ENCODE measurements at regions not wholly inside any gene's neighbourhood (a gene's known extent, or its start where the extent isn't known, plus 50 kb on each side); places are given as distances from the start of the nearest gene placed in this dataset.

GRCh38 chr7:82701949-82702348 is 258.4 kb upstream of the CACNA2D1 start:
- DNase-seq (ENCODE audit: low read depth): no peak
- TF ChIP-seq CTCF (IDR thresholded peaks at IDR 0.05; ENCODE audit: insufficient read depth, low read depth, low read length): no peak

GRCh38 chr7:82700741-82701140 is 257.2 kb upstream of the CACNA2D1 start:
- DNase-seq (ENCODE audit: low read depth): no peak
- TF ChIP-seq CTCF (IDR thresholded peaks at IDR 0.05; ENCODE audit: insufficient read depth, low read depth, low read length): no peak
- no peak overlapping the region for H3K4me3 ChIP-seq (ENCODE audit: low read depth, low read length)

More at GRCh38 chr7:82701949-82702348, 258.4 kb upstream of the CACNA2D1 start:
- no peak overlapping the region for H3K4me3 ChIP-seq (ENCODE audit: low read depth, low read length)

GRCh38 chr7:82699773-82700186 is 256.2 kb upstream of the CACNA2D1 start:
- TF ChIP-seq CTCF (IDR thresholded peaks at IDR 0.05; ENCODE audit: insufficient read depth, low read depth, low read length): no peak
- H3K4me3 ChIP-seq (ENCODE audit: low read depth, low read length): no peak overlapping the region
- DNase-seq (ENCODE audit: low read depth): no peak

- TF ChIP-seq CTCF (IDR thresholded peaks at IDR 0.05; ENCODE audit: insufficient read depth, low read depth, low read length): no peak
- DNase-seq (ENCODE audit: low read depth): no peak
- no peak overlapping the region for H3K4me3 ChIP-seq (ENCODE audit: low read depth, low read length)
These were observed 254.3 kb upstream of the CACNA2D1 start for GRCh38 chr7:82697897-82698296.

GRCh38 chr7:82696631-82697030 is 253.1 kb upstream of the CACNA2D1 start:
- no peak for TF ChIP-seq CTCF (IDR thresholded peaks at IDR 0.05; ENCODE audit: insufficient read depth, low read depth, low read length)
- H3K4me3 ChIP-seq (ENCODE audit: low read depth, low read length): no peak overlapping the region
- DNase-seq (ENCODE audit: low read depth): no peak

GRCh38 chr7:82694022-82694421 is 250.4 kb upstream of the CACNA2D1 start:
- H3K4me3 ChIP-seq (ENCODE audit: low read depth, low read length): no peak overlapping the region
- no peak for TF ChIP-seq CTCF (IDR thresholded peaks at IDR 0.05; ENCODE audit: insufficient read depth, low read depth, low read length)
- DNase-seq (ENCODE audit: low read depth): no peak

- no peak overlapping the region for H3K4me3 ChIP-seq (ENCODE audit: low read depth, low read length)
- DNase-seq (ENCODE audit: low read depth): no peak
- no peak for TF ChIP-seq CTCF (IDR thresholded peaks at IDR 0.05; ENCODE audit: insufficient read depth, low read depth, low read length)
These were observed 247.4 kb upstream of the CACNA2D1 start for GRCh38 chr7:82690929-82691328.
